A549 (cell line): ENCODE measurements at regions not wholly inside any gene's neighbourhood (a gene's known extent, or its start where the extent isn't known, plus 50 kb on each side); places are given as distances from the start of the nearest gene placed in this dataset.

ENCODE experiments used
- EP300 ChIP-seq, 2 experiments: fragments of >200 bp; sonication (Bioruptor Twin); formaldehyde crosslinking; IDR thresholded peaks; 2 replicates in 1 of 2; 3 replicates in 1 of 2; pipeline ENCODE4 v1.6.1; 2016 to 2017
- ESRRA ChIP-seq: fragments of 150-350 bp; IDR thresholded peaks from 2 replicates; pipeline ENCODE4 v1.6.1; 2014; ENCODE audit warnings: mild to moderate bottlenecking, low read length, borderline replicate concordance
- FOXS1 ChIP-seq: fragments of 250-450 bp; sonication (Bioruptor Pico); IDR thresholded peaks from 2 replicates; pipeline ENCODE4 v1.5.0; 2020; ENCODE audit warnings: mild to moderate bottlenecking, moderate library complexity
- MAFK ChIP-seq: fragments of 450-650 bp; IDR thresholded peaks from 2 replicates; pipeline ENCODE4 v1.6.1; 2014; ENCODE audit not compliant: partially characterized antibody
- NR3C1 ChIP-seq: fragments of >200 bp; sonication (Bioruptor Twin); formaldehyde crosslinking; IDR thresholded peaks from 3 replicates; pipeline ENCODE4 v1.6.1; 2017
- POLR2A ChIP-seq: IDR thresholded peaks from 2 replicates; pipeline ENCODE4 v1.6.1; 2012; ENCODE audit warnings: mild to moderate bottlenecking, low read length
- RCOR1 ChIP-seq: fragments of 150-350 bp; IDR thresholded peaks from 2 replicates; pipeline ENCODE4 v1.6.1; 2014; ENCODE audit warnings: antibody characterized with exemption, low read length, low read depth
- RNF2 ChIP-seq: fragments of 200-600 bp; sonication (generic); IDR thresholded peaks from 2 replicates; pipeline ENCODE4 v1.6.1; 2016; ENCODE audit warnings: low read depth, mild to moderate bottlenecking, antibody characterized with exemption, moderate library complexity, borderline replicate concordance
- SREBF2 ChIP-seq: fragments of 450-650 bp; IDR thresholded peaks from 2 replicates; pipeline ENCODE4 v1.6.1; 2014; ENCODE audit warnings: mild to moderate bottlenecking, moderate library complexity
- TFCP2L1 ChIP-seq: fragments of 250-450 bp; sonication (Bioruptor Pico); IDR thresholded peaks from 2 replicates; pipeline ENCODE4 v1.5.0; 2021; ENCODE audit warnings: mild to moderate bottlenecking
- ZSCAN20 ChIP-seq: fragments of 250-450 bp; sonication (Bioruptor Pico); IDR thresholded peaks from 2 replicates; pipeline ENCODE4 v1.8.0; 2022; ENCODE audit warnings: mild to moderate bottlenecking, moderate library complexity
- TF ChIP-seq, protein P1 (sequence below): fragments of >200 bp; sonication (Bioruptor Twin); formaldehyde crosslinking; IDR thresholded peaks from 3 replicates; pipeline ENCODE4 v1.5.1; 2016
- TF ChIP-seq, protein P2 (sequence below): fragments of 150-350 bp; IDR thresholded peaks from 2 replicates; pipeline ENCODE4 v1.6.1; 2014; ENCODE audit warnings: low read depth, mild to moderate bottlenecking, low read length
- TF ChIP-seq, protein P3 (sequence below): IDR thresholded peaks from 2 replicates; pipeline ENCODE4 v1.6.1; 2012

DNA sequence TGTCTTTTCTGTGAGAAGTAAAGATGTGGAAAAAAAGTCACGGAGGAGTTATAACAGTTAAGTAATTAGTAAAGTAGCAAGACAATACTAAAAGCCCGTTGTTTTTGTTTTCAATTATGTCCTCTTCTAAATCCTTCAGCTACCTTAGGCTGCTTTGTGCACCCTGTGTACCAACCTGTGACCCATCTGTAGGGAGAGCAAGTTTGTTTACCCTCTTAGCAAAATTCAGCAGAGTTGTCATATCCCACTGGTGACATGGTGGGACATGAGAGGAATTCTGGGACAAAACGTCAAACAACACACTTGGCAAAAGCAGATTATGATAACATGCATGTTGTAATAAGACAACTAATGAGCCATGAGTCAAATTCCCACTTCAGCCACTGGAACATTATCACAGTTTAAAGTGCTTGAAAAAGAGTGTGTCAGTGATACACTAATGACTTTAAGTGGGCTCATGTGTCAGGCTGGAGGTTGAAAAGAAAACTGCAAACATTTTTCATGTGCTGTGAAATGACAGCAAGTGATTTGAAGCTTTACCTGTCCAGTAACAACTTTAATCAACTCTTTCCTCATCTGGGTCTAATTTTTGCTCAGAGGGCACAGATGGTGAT is 392.8 kb upstream of the ACVR2A start:
- TF ChIP-seq RCOR1 (no peak), RNF2 (no peak), MAFK (no peak), ZSCAN20 (CRISPR knock-in tag) (no peak), NR3C1 (no peak), POLR2A (no peak), ESRRA (no peak), SREBF2 (no peak), TFCP2L1 (no peak), EP300 (IDR thresholded peaks at IDR 0.05) (no peak), FOXS1 (CRISPR knock-in tag) (no peak)
- TF ChIP-seq, protein P1, sequence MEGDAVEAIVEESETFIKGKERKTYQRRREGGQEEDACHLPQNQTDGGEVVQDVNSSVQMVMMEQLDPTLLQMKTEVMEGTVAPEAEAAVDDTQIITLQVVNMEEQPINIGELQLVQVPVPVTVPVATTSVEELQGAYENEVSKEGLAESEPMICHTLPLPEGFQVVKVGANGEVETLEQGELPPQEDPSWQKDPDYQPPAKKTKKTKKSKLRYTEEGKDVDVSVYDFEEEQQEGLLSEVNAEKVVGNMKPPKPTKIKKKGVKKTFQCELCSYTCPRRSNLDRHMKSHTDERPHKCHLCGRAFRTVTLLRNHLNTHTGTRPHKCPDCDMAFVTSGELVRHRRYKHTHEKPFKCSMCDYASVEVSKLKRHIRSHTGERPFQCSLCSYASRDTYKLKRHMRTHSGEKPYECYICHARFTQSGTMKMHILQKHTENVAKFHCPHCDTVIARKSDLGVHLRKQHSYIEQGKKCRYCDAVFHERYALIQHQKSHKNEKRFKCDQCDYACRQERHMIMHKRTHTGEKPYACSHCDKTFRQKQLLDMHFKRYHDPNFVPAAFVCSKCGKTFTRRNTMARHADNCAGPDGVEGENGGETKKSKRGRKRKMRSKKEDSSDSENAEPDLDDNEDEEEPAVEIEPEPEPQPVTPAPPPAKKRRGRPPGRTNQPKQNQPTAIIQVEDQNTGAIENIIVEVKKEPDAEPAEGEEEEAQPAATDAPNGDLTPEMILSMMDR: no peak
- TF ChIP-seq, protein P2, sequence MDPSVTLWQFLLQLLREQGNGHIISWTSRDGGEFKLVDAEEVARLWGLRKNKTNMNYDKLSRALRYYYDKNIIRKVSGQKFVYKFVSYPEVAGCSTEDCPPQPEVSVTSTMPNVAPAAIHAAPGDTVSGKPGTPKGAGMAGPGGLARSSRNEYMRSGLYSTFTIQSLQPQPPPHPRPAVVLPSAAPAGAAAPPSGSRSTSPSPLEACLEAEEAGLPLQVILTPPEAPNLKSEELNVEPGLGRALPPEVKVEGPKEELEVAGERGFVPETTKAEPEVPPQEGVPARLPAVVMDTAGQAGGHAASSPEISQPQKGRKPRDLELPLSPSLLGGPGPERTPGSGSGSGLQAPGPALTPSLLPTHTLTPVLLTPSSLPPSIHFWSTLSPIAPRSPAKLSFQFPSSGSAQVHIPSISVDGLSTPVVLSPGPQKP: no peak
- TF ChIP-seq, protein P3, sequence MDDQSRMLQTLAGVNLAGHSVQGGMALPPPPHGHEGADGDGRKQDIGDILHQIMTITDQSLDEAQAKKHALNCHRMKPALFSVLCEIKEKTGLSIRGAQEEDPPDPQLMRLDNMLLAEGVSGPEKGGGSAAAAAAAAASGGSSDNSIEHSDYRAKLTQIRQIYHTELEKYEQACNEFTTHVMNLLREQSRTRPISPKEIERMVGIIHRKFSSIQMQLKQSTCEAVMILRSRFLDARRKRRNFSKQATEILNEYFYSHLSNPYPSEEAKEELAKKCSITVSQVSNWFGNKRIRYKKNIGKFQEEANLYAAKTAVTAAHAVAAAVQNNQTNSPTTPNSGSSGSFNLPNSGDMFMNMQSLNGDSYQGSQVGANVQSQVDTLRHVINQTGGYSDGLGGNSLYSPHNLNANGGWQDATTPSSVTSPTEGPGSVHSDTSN: no peak
